T-cell (primary cell): ENCODE measurements at regions not wholly inside any gene's neighbourhood (a gene's known extent, or its start where the extent isn't known, plus 50 kb on each side); places are given as distances from the start of the nearest gene placed in this dataset.

Source experiments
- ATAC-seq, 4 experiments: fragments of 200-7000 bp in 3 of 4; fragments of 150-1000 bp in 1 of 4; cut with Tn5 transposase; replicated peaks in 1 of 4; 1 replicate in 3 of 4; 2 replicates in 1 of 4; pipeline ENCODE4 v1.10.0; 2021; ENCODE audit warnings: moderate library complexity in 3 of 4, mild to moderate bottlenecking in 2 of 4, moderate number of reproducible peaks in 1 of 4
- CTCF ChIA-PET, 2 donors: fragments of 300-600 bp; sonication (Branson Sonifier 250); formaldehyde crosslinking; loops; one replicate each; lab custom pipeline; 2022; ENCODE audit warnings: antibody characterized with exemption in 2 of 2; lab: Charles Lee
- POLR2A ChIA-PET, 2 donors: fragments of 300-600 bp; sonication (Branson Sonifier 250); formaldehyde crosslinking; loops; one replicate each; lab custom pipeline; 2022; ENCODE audit warnings: antibody characterized with exemption in 2 of 2; lab: Charles Lee
- DNase-seq, 35 experiments: peaks; one replicate each; pipeline versions ENCODE4 v3.0.0 to v3.0.0-alpha.2; 2013 to 2023
- H3K27ac ChIP-seq: one replicate; pipeline ENCODE4 v1.5.1; 2013; ENCODE audit warnings: low read length
- H3K27me3 ChIP-seq, 2 experiments: replicated peaks in 1 of 2; 1 replicate in 1 of 2; 2 replicates in 1 of 2; pipeline versions ENCODE4 v1.6.1 to v1.7.0; 2013; ENCODE audit warnings: low read length in 1 of 2, mixed read lengths in 1 of 2; ENCODE audit not compliant: control insufficient read depth in 2 of 2, insufficient read depth in 2 of 2; ENCODE audit errors: extremely low read depth in 1 of 2
- H3K36me3 ChIP-seq, 2 donors: 1 replicate in 1 of 2; 2 replicates in 1 of 2; pipeline versions ENCODE4 v1.6.1 to v1.7.0; 2013; ENCODE audit warnings: low read length in 1 of 2; ENCODE audit not compliant: control insufficient read depth in 2 of 2, insufficient read depth in 1 of 2; ENCODE audit errors: extremely low read depth in 1 of 2
- H3K4me1 ChIP-seq, 2 experiments: 1 replicate in 1 of 2; 2 replicates in 1 of 2; pipeline versions ENCODE4 v1.6.1 to v1.7.0; 2013; ENCODE audit warnings: low read length in 2 of 2, mixed read lengths in 1 of 2; ENCODE audit not compliant: insufficient read depth in 2 of 2, control insufficient read depth in 1 of 2; ENCODE audit errors: extremely low read depth in 1 of 2
- H3K4me3 ChIP-seq, 2 donors: 1 replicate in 1 of 2; 2 replicates in 1 of 2; pipeline versions ENCODE4 v1.5.1 to v1.7.0; 2013; ENCODE audit warnings: mild to moderate bottlenecking in 2 of 2, low read length in 1 of 2, moderate library complexity in 1 of 2; ENCODE audit not compliant: control insufficient read depth in 1 of 2; ENCODE audit errors: extremely low read depth in 1 of 2
- H3K9me3 ChIP-seq: 2 replicates; pipeline ENCODE4 v1.7.0; 2013
- H3K27ac Mint-ChIP-seq, 2 donors: one replicate each; pipeline ENCODE4 v1.8.0; 2020 to 2021; ENCODE audit warnings: mild to moderate bottlenecking in 2 of 2, mixed read lengths in 2 of 2
- H3K27me3 Mint-ChIP-seq, 2 donors: one replicate each; pipeline ENCODE4 v1.8.0; 2021 to 2022; ENCODE audit warnings: mixed read lengths in 2 of 2
- H3K36me3 Mint-ChIP-seq: one replicate; pipeline ENCODE4 v1.8.0; 2021; ENCODE audit warnings: mixed read lengths
- H3K4me1 Mint-ChIP-seq, 3 donors: one replicate each; pipeline ENCODE4 v1.8.0; 2020 to 2022; ENCODE audit warnings: mixed read lengths in 3 of 3, mild to moderate bottlenecking in 1 of 3
- H3K4me3 Mint-ChIP-seq, 3 donors: one replicate each; pipeline ENCODE4 v1.8.0; 2020 to 2022; ENCODE audit warnings: mild to moderate bottlenecking in 3 of 3, mixed read lengths in 3 of 3, moderate library complexity in 3 of 3
- H3K9me3 Mint-ChIP-seq, 3 donors: one replicate each; pipeline ENCODE4 v1.8.0; 2020 to 2022; ENCODE audit warnings: mixed read lengths in 3 of 3
- WGBS: methylation state at CpG from one replicate; pipeline ENCODE4 v1.1.5; 2013; ENCODE audit warnings: missing lambda C conversion rate; ENCODE audit not compliant: insufficient coverage; 5-methylcytosine and 5-hydroxymethylcytosine counted together

DNA sequence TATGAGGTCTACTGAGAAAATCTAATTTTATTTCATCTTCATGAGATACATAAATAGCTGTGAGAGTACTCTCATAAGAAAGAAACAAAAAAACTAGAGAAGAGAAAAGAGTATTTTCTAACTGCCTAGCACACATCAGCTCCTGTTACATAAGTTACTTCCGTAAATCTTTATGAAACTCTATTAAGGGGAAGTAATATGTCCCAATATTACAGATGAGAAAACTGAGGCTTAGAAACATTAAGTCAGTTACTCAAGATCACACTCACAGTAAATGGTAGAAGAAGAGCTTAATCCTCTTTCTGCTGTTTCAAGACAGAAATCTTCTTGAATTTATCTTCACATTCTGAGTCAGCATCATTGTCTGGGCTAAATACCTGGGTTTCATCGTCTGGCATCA is 164.1 kb downstream of the DTHD1 start:
- ChIA-PET CTCF (no interaction called here), POLR2A (no interaction called here)
- ATAC-seq, result no peak
- Histone ChIP-seq H3K4me1 (no peaks in the 10 kb centered on the region), H3K27ac (no peak overlapping the region), H3K27me3 (no peaks in the 10 kb centered on the region), H3K4me3 (no peak overlapping the region), H3K36me3 (no peaks in the 10 kb centered on the region), H3K9me3 (no peaks in the 10 kb centered on the region)
- WGBS, result 80% methylated on average over 1 of the region's 2 CpGs
- Mint-ChIP-seq H3K27ac (no peak overlapping the region), H3K4me3 (no peak overlapping the region), H3K4me1 (no peaks in the 10 kb centered on the region), H3K36me3 (no peaks in the 10 kb centered on the region), H3K27me3 (peaks cover 11 to 12% of the 10 kb centered on the region in 2 donors), H3K9me3 (no peaks in the 10 kb centered on the region)
- no peak for DNase-seq

DNA sequence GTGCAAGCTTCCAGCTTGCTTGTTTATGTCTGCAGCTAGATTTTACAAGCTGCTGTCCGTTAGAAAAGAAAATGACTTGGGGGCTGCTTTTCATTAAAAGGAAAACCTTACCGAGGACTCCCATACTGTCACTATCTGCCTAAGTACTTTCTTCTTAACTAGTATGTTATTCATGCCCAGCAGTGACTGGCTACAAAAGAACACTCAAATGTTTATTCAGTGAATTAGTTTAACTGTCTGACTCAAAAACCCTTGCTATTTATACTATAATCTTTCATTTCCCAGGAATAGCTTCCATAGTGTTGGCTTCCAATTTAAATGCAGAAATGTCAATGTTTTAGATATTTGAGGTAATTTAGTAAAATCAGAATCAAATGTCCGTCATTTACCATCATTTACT is 164.9 kb downstream of the DTHD1 start:
- Mint-ChIP-seq H3K27me3 (peaks cover 11 to 12% of the 10 kb centered on the region in 2 donors), H3K27ac (no peak overlapping the region), H3K36me3 (no peaks in the 10 kb centered on the region), H3K4me1 (no peaks in the 10 kb centered on the region), H3K4me3 (no peak overlapping the region), H3K9me3 (no peaks in the 10 kb centered on the region)
- ATAC-seq (no peak), DNase-seq (no peak)
- Histone ChIP-seq H3K36me3 (no peaks in the 10 kb centered on the region), H3K4me1 (no peaks in the 10 kb centered on the region), H3K4me3 (no peak overlapping the region), H3K27ac (no peak overlapping the region), H3K9me3 (no peaks in the 10 kb centered on the region), H3K27me3 (no peaks in the 10 kb centered on the region)
- ChIA-PET CTCF (no interaction called here), POLR2A (no interaction called here)
- no CpG with 5 or more reads among the region's 3 CpGs for WGBS

DNA sequence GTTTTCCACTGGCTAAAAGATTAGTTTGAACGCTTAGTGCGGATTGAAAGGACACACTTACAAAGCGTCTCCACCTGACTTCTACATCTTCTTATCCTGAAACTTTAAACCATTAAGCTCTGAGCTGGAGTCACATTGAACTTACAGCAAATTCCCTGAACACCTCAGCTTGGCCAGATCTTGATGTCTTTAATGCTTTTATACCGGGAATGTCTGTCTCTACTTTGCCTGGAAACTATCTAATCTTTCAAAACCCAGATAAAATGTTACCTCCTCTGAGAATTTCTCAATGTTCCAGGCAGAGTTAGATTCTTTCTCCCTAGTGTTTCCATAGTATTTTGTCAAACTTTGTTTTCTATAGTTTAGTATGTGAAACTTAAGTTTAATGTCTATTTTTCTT is 179.9 kb downstream of the DTHD1 start:
- H3K4me1 Mint-ChIP-seq, result peaks cover 0 to 2% (median 0%) of the 10 kb centered on the region in 3 donors
- 91% methylated on average over 3 of the region's 4 CpGs for WGBS
- ATAC-seq (no peak), DNase-seq (no peak)
- ChIA-PET CTCF (no interaction called here), POLR2A (no interaction called here)
- H3K9me3 ChIP-seq, result no peaks in the 10 kb centered on the region
- H3K4me3 Mint-ChIP-seq, result no peak overlapping the region
- H3K36me3 ChIP-seq, result no peaks in the 10 kb centered on the region
- H3K27me3 ChIP-seq, result no peaks in the 10 kb centered on the region
- H3K4me1 ChIP-seq, result no peaks in the 10 kb centered on the region
- no peak overlapping the region for H3K27ac Mint-ChIP-seq
- H3K27me3 Mint-ChIP-seq, result peaks cover 3 to 5% of the 10 kb centered on the region in 2 donors
- H3K36me3 Mint-ChIP-seq, result no peaks in the 10 kb centered on the region
- no peak overlapping the region for H3K4me3 ChIP-seq
- H3K27ac ChIP-seq, result no peak overlapping the region
- peaks cover 0 to 4% (median 0%) of the 10 kb centered on the region in 3 donors for H3K9me3 Mint-ChIP-seq

DNA sequence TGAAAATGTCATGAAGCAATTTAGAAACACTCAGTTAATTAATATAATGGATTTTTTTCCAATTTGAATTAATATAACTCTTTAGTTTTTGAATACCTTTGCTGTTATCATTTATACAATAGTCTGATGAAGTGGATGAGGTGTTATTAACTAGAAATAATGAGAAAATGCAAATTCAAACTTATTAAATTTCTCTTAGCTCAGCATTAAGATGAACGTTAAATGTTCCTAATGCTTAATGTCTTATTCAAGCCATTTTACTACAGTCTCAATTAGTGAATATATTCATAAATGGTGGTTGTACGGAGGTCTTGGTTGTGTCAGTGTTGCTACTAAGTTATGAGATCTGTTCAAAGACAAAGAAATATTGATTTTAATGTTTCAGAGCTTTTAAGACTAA is 186.3 kb downstream of the DTHD1 start:
- POLR2A ChIA-PET, result interaction anchor here in 1 of 2 donors (0.5 kb wide), 1 partner anchor 351 kb away, joined by 3 read pairs; no protein-coding TSS in a partner anchor
- Histone ChIP-seq H3K27ac (no peak overlapping the region), H3K4me1 (no peaks in the 10 kb centered on the region), H3K36me3 (no peaks in the 10 kb centered on the region), H3K9me3 (no peaks in the 10 kb centered on the region), H3K4me3 (no peak overlapping the region), H3K27me3 (no peaks in the 10 kb centered on the region)
- no peak overlapping the region for H3K27ac Mint-ChIP-seq
- no CpG with 5 or more reads among the region's 2 CpGs for WGBS
- DNase-seq (no peak), ATAC-seq (no peak)
- no peaks in the 10 kb centered on the region for H3K36me3 Mint-ChIP-seq
- CTCF ChIA-PET, result no interaction called here
- H3K4me3 Mint-ChIP-seq, result no peak overlapping the region
- H3K4me1 Mint-ChIP-seq, result no peaks in the 10 kb centered on the region
- no peaks in the 10 kb centered on the region for H3K9me3 Mint-ChIP-seq
- H3K27me3 Mint-ChIP-seq, result peaks cover 3 to 8% of the 10 kb centered on the region in 2 donors

DNA sequence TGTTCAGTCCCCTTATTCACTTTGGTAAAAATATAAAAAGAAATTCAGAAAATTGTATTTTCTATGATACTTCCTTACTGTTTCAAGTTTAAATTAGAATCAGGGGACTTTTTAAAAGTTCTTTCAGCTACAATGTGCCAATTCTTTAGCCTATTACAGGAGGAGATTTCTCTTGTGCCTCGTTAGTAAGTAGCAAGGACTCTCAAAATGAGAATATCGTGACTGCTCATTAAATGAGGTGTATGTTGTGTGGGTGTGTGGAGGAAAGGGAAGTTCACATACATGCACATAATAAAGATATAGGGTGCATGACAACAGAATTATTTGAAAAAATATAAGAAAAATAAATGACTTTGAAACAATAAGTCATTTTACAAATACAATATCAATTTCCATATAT is 190.5 kb downstream of the DTHD1 start:
- Histone ChIP-seq H3K36me3 (no peaks in the 10 kb centered on the region), H3K27ac (no peak overlapping the region), H3K4me3 (no peak overlapping the region), H3K27me3 (no peaks in the 10 kb centered on the region), H3K9me3 (no peaks in the 10 kb centered on the region), H3K4me1 (no peaks in the 10 kb centered on the region)
- ATAC-seq, result no peak
- no peaks in the 10 kb centered on the region for H3K36me3 Mint-ChIP-seq
- no peak overlapping the region for H3K27ac Mint-ChIP-seq
- no peak overlapping the region for H3K4me3 Mint-ChIP-seq
- H3K9me3 Mint-ChIP-seq, result no peaks in the 10 kb centered on the region
- no peaks in the 10 kb centered on the region for H3K4me1 Mint-ChIP-seq
- peaks cover 0 to 4% of the 10 kb centered on the region in 2 donors for H3K27me3 Mint-ChIP-seq
- WGBS, result no CpG with 5 or more reads among the region's 2 CpGs
- ChIA-PET POLR2A (no interaction called here), CTCF (no interaction called here)
- no peak for DNase-seq

DNA sequence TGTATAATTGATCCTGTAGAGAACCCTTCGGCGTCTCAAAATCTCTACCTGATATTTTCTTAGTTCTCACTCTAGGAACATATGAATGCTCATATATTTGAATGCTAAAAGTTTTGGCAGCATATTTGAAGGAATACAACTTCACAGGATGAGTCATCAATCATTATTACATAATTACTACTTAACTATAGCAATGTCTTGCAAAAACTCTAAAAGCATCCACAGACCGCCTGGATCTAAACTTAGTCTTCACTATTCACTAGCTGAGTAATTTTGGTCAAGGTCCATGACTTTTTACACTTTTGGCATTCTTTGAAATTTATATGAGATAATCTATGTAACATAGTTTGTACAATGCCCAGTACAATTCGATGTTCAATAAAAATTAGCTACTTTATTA is 194.7 kb downstream of the DTHD1 start:
- Histone ChIP-seq H3K27me3 (no peaks in the 10 kb centered on the region), H3K4me3 (no peak overlapping the region), H3K27ac (no peak overlapping the region), H3K9me3 (no peaks in the 10 kb centered on the region), H3K36me3 (no peaks in the 10 kb centered on the region), H3K4me1 (no peaks in the 10 kb centered on the region)
- Mint-ChIP-seq H3K9me3 (no peaks in the 10 kb centered on the region), H3K27me3 (peaks cover 6 to 17% of the 10 kb centered on the region in 2 donors), H3K4me3 (no peak overlapping the region), H3K36me3 (no peaks in the 10 kb centered on the region), H3K27ac (no peak overlapping the region), H3K4me1 (no peaks in the 10 kb centered on the region)
- ChIA-PET POLR2A (no interaction called here), CTCF (no interaction called here)
- DNase-seq, result no peak
- WGBS, result no CpG with 5 or more reads among the region's 4 CpGs
- no peak for ATAC-seq

DNA sequence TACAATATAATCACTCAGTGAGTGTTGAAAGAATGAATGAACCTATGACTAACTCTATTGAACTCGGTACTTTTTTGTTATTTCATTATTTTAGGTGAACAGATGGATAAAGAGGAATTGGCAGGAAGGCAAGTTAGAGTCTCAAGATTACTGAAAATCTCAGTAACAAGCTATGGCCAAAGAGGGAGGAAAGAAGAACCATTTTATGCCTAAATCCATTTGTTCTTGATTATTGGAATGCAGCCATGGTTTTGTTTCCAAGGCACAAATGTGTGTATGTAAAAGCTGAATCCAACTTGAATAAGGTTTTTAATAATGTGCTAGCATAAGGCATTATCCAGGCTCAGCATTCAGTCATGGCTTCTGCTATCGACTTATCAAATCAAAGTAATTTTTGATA is 196.4 kb downstream of the DTHD1 start:
- ChIA-PET CTCF (no interaction called here), POLR2A (no interaction called here)
- no peaks in the 10 kb centered on the region for H3K9me3 ChIP-seq
- Mint-ChIP-seq H3K36me3 (no peaks in the 10 kb centered on the region), H3K4me3 (no peak overlapping the region), H3K9me3 (no peaks in the 10 kb centered on the region), H3K4me1 (no peaks in the 10 kb centered on the region), H3K27me3 (peaks cover 6 to 22% of the 10 kb centered on the region in 2 donors), H3K27ac (no peak overlapping the region)
- no peak for ATAC-seq
- no peaks in the 10 kb centered on the region for H3K4me1 ChIP-seq
- no CpG with 5 or more reads among the region's 2 CpGs for WGBS
- no peaks in the 10 kb centered on the region for H3K27me3 ChIP-seq
- H3K36me3 ChIP-seq, result no peaks in the 10 kb centered on the region
- no peak overlapping the region for H3K4me3 ChIP-seq
- no peak overlapping the region for H3K27ac ChIP-seq
- DNase-seq, result no peak
